HS-5 (cell line): ENCODE measurements at regions not wholly inside any gene's neighbourhood (a gene's known extent, or its start where the extent isn't known, plus 50 kb on each side); places are given as distances from the start of the nearest gene placed in this dataset.

Experiments used
- DNase-seq: peaks from one replicate; pipeline ENCODE4 v3.0.0-alpha.2; 2012; ENCODE audit warnings: low read depth

- no peak for DNase-seq
These were observed 97.8 kb downstream of the ZFP36L2 start for GRCh38 chr2:43128559-43128955.

- no peak for DNase-seq
These were observed 98.4 kb downstream of the ZFP36L2 start for GRCh38 chr2:43127941-43128558.

- DNase-seq, result no peak
These were observed 99.0 kb downstream of the ZFP36L2 start for GRCh38 chr2:43127208-43127940.

- DNase-seq, result no peak
These were observed 99.6 kb downstream of the ZFP36L2 start for GRCh38 chr2:43126817-43127207.

GRCh38 chr2:43125090-43125998, 101.1 kb downstream of the ZFP36L2 start:
- no peak for DNase-seq

- DNase-seq, result no peak
These were observed 101.7 kb downstream of the ZFP36L2 start for GRCh38 chr2:43124687-43125057.

GRCh38 chr2:43123981-43124686, 102.3 kb downstream of the ZFP36L2 start:
- no peak for DNase-seq

GRCh38 chr2:43123486-43123885, 102.9 kb downstream of the ZFP36L2 start:
- DNase-seq, result no peak

- no peak for DNase-seq
These were observed 103.4 kb downstream of the ZFP36L2 start for GRCh38 chr2:43123028-43123427.

GRCh38 chr2:43121580-43122314, 104.7 kb downstream of the ZFP36L2 start:
- DNase-seq, result no peak

GRCh38 chr2:43119303-43119702, 107.1 kb downstream of the ZFP36L2 start:
- DNase-seq, result no peak

- DNase-seq, result no peak
These were observed 108.8 kb downstream of the ZFP36L2 start for GRCh38 chr2:43117521-43118143.

GRCh38 chr2:43116988-43117387, 109.4 kb downstream of the ZFP36L2 start:
- DNase-seq, result no peak

GRCh38 chr2:43115881-43116280, 110.5 kb downstream of the ZFP36L2 start:
- DNase-seq, result no peak

GRCh38 chr2:43114210-43114609, 112.2 kb downstream of the ZFP36L2 start:
- DNase-seq, result no peak

GRCh38 chr2:43111788-43112554, 114.4 kb downstream of the ZFP36L2 start:
- no peak for DNase-seq

- no peak for DNase-seq
These were observed 115.9 kb downstream of the ZFP36L2 start for GRCh38 chr2:43110442-43110871.

- DNase-seq, result no peak
These were observed 117.1 kb downstream of the ZFP36L2 start for GRCh38 chr2:43109261-43109743.

- no peak for DNase-seq
These were observed 118.7 kb downstream of the ZFP36L2 start for GRCh38 chr2:43107679-43108078.
